ENCODE measurements at regions not wholly inside any gene's neighbourhood (a gene's known extent, or its start where the extent isn't known, plus 50 kb on each side); places are given as distances from the start of the nearest gene placed in this dataset.

DNA sequence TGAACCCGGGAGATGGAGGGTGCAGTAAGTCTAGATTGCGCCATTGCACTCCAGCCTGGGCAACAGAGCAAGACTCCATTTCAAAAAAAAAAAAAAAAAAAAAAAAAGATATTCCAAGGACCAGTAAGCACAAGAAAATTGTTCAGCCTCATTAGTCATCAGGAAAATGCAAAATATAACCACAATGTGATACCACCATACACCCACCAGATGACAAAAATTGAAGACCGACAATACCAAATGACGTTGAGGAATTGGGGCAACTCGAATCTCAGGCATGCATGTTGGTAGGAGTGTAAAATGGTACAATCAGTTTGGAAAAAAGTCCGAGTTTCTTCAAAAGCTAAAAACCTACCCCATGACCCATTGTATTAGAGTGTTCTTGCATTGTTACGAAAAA lies 130.2 kb upstream of the FAM9B start:
- TF ChIP-seq RARB (CRISPR knock-in tag; IDR thresholded peaks at IDR 0.05) (no peak), ZNF565 (CRISPR knock-in tag; conservative IDR thresholded peaks at IDR 0.05; ENCODE audit: low read depth) (no peak), PPARA (CRISPR knock-in tag; IDR thresholded peaks at IDR 0.05; ENCODE audit: borderline replicate concordance) (no peak)
- TF ChIP-seq, protein P1, sequence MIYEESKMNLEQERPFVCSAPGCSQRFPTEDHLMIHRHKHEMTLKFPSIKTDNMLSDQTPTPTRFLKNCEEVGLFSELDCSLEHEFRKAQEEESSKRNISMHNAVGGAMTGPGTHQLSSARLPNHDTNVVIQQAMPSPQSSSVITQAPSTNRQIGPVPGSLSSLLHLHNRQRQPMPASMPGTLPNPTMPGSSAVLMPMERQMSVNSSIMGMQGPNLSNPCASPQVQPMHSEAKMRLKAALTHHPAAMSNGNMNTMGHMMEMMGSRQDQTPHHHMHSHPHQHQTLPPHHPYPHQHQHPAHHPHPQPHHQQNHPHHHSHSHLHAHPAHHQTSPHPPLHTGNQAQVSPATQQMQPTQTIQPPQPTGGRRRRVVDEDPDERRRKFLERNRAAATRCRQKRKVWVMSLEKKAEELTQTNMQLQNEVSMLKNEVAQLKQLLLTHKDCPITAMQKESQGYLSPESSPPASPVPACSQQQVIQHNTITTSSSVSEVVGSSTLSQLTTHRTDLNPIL (CRISPR knock-in tag; IDR thresholded peaks at IDR 0.05; ENCODE audit: low read depth), result no peak
- TF ChIP-seq, protein P2, sequence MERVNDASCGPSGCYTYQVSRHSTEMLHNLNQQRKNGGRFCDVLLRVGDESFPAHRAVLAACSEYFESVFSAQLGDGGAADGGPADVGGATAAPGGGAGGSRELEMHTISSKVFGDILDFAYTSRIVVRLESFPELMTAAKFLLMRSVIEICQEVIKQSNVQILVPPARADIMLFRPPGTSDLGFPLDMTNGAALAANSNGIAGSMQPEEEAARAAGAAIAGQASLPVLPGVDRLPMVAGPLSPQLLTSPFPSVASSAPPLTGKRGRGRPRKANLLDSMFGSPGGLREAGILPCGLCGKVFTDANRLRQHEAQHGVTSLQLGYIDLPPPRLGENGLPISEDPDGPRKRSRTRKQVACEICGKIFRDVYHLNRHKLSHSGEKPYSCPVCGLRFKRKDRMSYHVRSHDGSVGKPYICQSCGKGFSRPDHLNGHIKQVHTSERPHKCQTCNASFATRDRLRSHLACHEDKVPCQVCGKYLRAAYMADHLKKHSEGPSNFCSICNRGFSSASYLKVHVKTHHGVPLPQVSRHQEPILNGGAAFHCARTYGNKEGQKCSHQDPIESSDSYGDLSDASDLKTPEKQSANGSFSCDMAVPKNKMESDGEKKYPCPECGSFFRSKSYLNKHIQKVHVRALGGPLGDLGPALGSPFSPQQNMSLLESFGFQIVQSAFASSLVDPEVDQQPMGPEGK (CRISPR knock-in tag; IDR thresholded peaks at IDR 0.05; ENCODE audit: borderline replicate concordance), result no peak
